ENCODE measurements at regions not wholly inside any gene's neighbourhood (a gene's known extent, or its start where the extent isn't known, plus 50 kb on each side); places are given as distances from the start of the nearest gene placed in this dataset.

DNA sequence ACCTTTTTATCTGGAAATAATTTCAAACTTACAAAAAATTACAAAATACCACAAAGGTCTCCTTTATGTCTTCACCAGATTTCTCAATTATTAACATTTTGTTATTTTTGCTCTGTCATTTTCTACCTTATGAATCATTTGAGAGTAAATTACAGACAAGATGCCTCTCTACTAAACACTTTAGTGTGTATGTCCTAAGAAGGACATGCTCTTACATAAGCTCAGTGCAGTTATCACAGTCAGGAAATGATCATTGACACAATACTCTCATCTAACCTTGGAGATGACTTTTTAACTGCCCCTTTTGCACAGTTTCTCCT lies 378.9 kb upstream of the RUNX1 start:
- CTCF ChIA-PET (ENCODE audit: unreplicated experiment) = no interaction called here
- Histone ChIP-seq H3K36me3 (ENCODE audit: insufficient read depth, low read length) (no peaks in the 10 kb centered on the region), H3K9me2 (ENCODE audit: insufficient read depth, low read length) (no peaks in the 10 kb centered on the region), H3K4me2 (ENCODE audit: low read length) (no peak overlapping the region), H3K9me3 (ENCODE audit: low read length) (0 out of 2 replicates have a peak, but pooled peaks cover 4% of the 10 kb centered on the region), H3K4me1 (ENCODE audit: insufficient read depth, low read length, poor library complexity, severe bottlenecking) (no peaks in the 10 kb centered on the region), H3K79me2 (ENCODE audit: insufficient read depth, low read depth, low read length) (no peaks in the 10 kb centered on the region), H3K4me3 (ENCODE audit: low read depth, low read length, poor library complexity, severe bottlenecking) (no peak overlapping the region), H4K20me1 (ENCODE audit: insufficient read depth, low read length) (no peaks in the 10 kb centered on the region), H3K27ac (ENCODE audit: low read depth, low read length, poor library complexity, severe bottlenecking) (no peak overlapping the region), H2AFZ (ENCODE audit: low read length) (no peak overlapping the region)
- no peak for TF ChIP-seq EZH2phosphoT487 (IDR thresholded peaks at IDR 0.05; ENCODE audit: borderline replicate concordance, low read depth, low read length)
- TF ChIP-seq, protein P1, sequence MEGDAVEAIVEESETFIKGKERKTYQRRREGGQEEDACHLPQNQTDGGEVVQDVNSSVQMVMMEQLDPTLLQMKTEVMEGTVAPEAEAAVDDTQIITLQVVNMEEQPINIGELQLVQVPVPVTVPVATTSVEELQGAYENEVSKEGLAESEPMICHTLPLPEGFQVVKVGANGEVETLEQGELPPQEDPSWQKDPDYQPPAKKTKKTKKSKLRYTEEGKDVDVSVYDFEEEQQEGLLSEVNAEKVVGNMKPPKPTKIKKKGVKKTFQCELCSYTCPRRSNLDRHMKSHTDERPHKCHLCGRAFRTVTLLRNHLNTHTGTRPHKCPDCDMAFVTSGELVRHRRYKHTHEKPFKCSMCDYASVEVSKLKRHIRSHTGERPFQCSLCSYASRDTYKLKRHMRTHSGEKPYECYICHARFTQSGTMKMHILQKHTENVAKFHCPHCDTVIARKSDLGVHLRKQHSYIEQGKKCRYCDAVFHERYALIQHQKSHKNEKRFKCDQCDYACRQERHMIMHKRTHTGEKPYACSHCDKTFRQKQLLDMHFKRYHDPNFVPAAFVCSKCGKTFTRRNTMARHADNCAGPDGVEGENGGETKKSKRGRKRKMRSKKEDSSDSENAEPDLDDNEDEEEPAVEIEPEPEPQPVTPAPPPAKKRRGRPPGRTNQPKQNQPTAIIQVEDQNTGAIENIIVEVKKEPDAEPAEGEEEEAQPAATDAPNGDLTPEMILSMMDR (conservative IDR thresholded peaks at IDR 0.05; ENCODE audit: low read length) = no peak
- POLR2A ChIA-PET = no interaction called here
- no TSS peak for BruUV-seq (replicated peaks)
- no peak for DNase-seq (ENCODE audit: low spot score)
- intact Hi-C loops (cut with micrococcal nuclease; ENCODE audit: unreplicated experiment) = no loop called here

- Histone ChIP-seq H3K27ac (ENCODE audit: low read depth, low read length, poor library complexity, severe bottlenecking) (no peak overlapping the region), H3K4me1 (ENCODE audit: insufficient read depth, low read length, poor library complexity, severe bottlenecking) (no peaks in the 10 kb centered on the region), H3K9me3 (ENCODE audit: low read length) (0 out of 2 replicates have a peak, but pooled peaks cover 4% of the 10 kb centered on the region), H3K9me2 (ENCODE audit: insufficient read depth, low read length) (no peaks in the 10 kb centered on the region), H4K20me1 (ENCODE audit: insufficient read depth, low read length) (no peaks in the 10 kb centered on the region), H2AFZ (ENCODE audit: low read length) (no peak overlapping the region), H3K4me3 (ENCODE audit: low read depth, low read length, poor library complexity, severe bottlenecking) (no peak overlapping the region), H3K36me3 (ENCODE audit: insufficient read depth, low read length) (no peaks in the 10 kb centered on the region), H3K4me2 (ENCODE audit: low read length) (no peak overlapping the region), H3K79me2 (ENCODE audit: insufficient read depth, low read depth, low read length) (no peaks in the 10 kb centered on the region)
- intact Hi-C loops (cut with micrococcal nuclease; ENCODE audit: unreplicated experiment) = no loop called here
- DNase-seq (ENCODE audit: low spot score) = no peak
- BruUV-seq (replicated peaks) = no TSS peak
- TF ChIP-seq, protein P1 (conservative IDR thresholded peaks at IDR 0.05; ENCODE audit: low read length) = no peak
- no peak for TF ChIP-seq EZH2phosphoT487 (IDR thresholded peaks at IDR 0.05; ENCODE audit: borderline replicate concordance, low read depth, low read length)
- CTCF ChIA-PET (ENCODE audit: unreplicated experiment) = no interaction called here
- POLR2A ChIA-PET = no interaction called here
Observed at GRCh38 chr21:35427320-35428000, 378.4 kb upstream of the RUNX1 start.

GRCh38 chr21:35426897-35427296 lies 377.8 kb upstream of the RUNX1 start:
- BruUV-seq (replicated peaks) = no TSS peak
- H3K27ac ChIP-seq (ENCODE audit: low read depth, low read length, poor library complexity, severe bottlenecking) = no peak overlapping the region
- no peak overlapping the region for H3K4me3 ChIP-seq (ENCODE audit: low read depth, low read length, poor library complexity, severe bottlenecking)
- no peaks in the 10 kb centered on the region for H3K79me2 ChIP-seq (ENCODE audit: insufficient read depth, low read depth, low read length)
- H3K9me3 ChIP-seq (ENCODE audit: low read length) = no peaks in the 10 kb centered on the region
- H3K4me2 ChIP-seq (ENCODE audit: low read length) = no peak overlapping the region
- H3K9me2 ChIP-seq (ENCODE audit: insufficient read depth, low read length) = no peaks in the 10 kb centered on the region
- no peaks in the 10 kb centered on the region for H3K4me1 ChIP-seq (ENCODE audit: insufficient read depth, low read length, poor library complexity, severe bottlenecking)
- no peak overlapping the region for H2AFZ ChIP-seq (ENCODE audit: low read length)
- TF ChIP-seq EZH2phosphoT487 (IDR thresholded peaks at IDR 0.05; ENCODE audit: borderline replicate concordance, low read depth, low read length) = no peak
- TF ChIP-seq, protein P1 (conservative IDR thresholded peaks at IDR 0.05; ENCODE audit: low read length) = no peak
- no peaks in the 10 kb centered on the region for H3K36me3 ChIP-seq (ENCODE audit: insufficient read depth, low read length)
- POLR2A ChIA-PET = interaction anchor here (1.0 kb wide), 1 partner anchor 286 kb away, joined by 5 read pairs; no protein-coding TSS in a partner anchor
- CTCF ChIA-PET (ENCODE audit: unreplicated experiment) = no interaction called here
- intact Hi-C loops (cut with micrococcal nuclease; ENCODE audit: unreplicated experiment) = no loop called here
- H4K20me1 ChIP-seq (ENCODE audit: insufficient read depth, low read length) = no peaks in the 10 kb centered on the region
- DNase-seq (ENCODE audit: low spot score) = no peak

All from OCI-LY7 (cell line).